ENCODE measurements at regions not wholly inside any gene's neighbourhood (a gene's known extent, or its start where the extent isn't known, plus 50 kb on each side); places are given as distances from the start of the nearest gene placed in this dataset.

GRCh38 chr14:101627915-101628262, 66.6 kb downstream of the DIO3 start (continued):
- TF ChIP-seq, protein P1, sequence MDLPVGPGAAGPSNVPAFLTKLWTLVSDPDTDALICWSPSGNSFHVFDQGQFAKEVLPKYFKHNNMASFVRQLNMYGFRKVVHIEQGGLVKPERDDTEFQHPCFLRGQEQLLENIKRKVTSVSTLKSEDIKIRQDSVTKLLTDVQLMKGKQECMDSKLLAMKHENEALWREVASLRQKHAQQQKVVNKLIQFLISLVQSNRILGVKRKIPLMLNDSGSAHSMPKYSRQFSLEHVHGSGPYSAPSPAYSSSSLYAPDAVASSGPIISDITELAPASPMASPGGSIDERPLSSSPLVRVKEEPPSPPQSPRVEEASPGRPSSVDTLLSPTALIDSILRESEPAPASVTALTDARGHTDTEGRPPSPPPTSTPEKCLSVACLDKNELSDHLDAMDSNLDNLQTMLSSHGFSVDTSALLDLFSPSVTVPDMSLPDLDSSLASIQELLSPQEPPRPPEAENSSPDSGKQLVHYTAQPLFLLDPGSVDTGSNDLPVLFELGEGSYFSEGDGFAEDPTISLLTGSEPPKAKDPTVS (IDR thresholded peaks at IDR 0.05; ENCODE audit: low read depth, low read length) = no peak
- no peak for TF ChIP-seq ESRRA (IDR thresholded peaks at IDR 0.05; ENCODE audit: low read length)
- no peak for TF ChIP-seq EGR1 (IDR thresholded peaks at IDR 0.05; ENCODE audit: borderline replicate concordance in 1 of 2, low read depth in 2 of 2, low read length in 2 of 2)
- no peak for TF ChIP-seq E4F1 (IDR thresholded peaks at IDR 0.05; ENCODE audit: borderline replicate concordance, partially characterized antibody)

DNA sequence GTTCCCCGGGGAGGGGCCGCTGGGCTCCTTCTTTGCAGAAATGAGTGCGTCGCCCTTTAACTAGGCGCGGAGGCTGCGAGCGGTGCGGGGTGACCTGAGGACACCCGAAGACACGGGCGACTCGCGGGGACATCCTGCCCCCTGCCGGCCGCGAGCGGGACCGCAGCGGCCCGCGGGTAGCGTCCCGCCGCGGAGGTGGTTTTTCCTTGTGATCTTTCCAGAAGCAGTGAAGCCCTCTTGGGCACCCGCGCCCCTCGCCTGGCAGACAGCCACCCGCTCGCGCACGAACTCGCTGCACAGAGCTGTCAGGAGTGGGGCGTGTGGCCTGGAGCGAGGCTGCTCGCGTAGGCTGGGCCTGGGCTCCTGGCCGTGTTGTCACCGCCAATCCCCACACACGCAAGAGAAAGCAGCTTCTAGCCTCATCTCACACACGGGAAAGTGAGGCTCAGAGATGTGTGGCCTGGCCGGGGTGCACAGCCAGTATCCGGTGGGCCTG, 67.2 kb downstream of the DIO3 start:
- BruUV-seq (replicated peaks) = no TSS peak
- intact Hi-C loops (cut with micrococcal nuclease; ENCODE audit: unreplicated experiment) (loop anchor here (1.0 to 10.0 kb wide), 2 partner anchors 777 to 1244 kb away; no protein-coding TSS in a partner anchor), in situ Hi-C loops (cut with MboI) (loop anchor here (5.0 kb wide), 1 partner anchor 1246 kb away; no protein-coding TSS in a partner anchor)
- H3K79me2 ChIP-seq (ENCODE audit: control insufficient read depth, insufficient read depth, low read length) = no peaks in the 10 kb centered on the region
- H3K4me3 ChIP-seq = no peak overlapping the region
- no peak overlapping the region for H3K9ac ChIP-seq (ENCODE audit: control insufficient read depth, insufficient read depth, low read length)
- H4K20me1 ChIP-seq (ENCODE audit: control insufficient read depth, insufficient read depth) = no peaks in the 10 kb centered on the region
- no peaks in the 10 kb centered on the region; a peak in 2 of 4 replicates for H3K27me3 ChIP-seq (replicated peaks in 1 of 2; ENCODE audit: control insufficient read depth in 2 of 2, insufficient read depth in 2 of 2, low read length in 1 of 2)
- no peak overlapping the region for H3K27ac ChIP-seq (ENCODE audit: control insufficient read depth, insufficient read depth)
- DNase-seq (ENCODE audit: low read depth, low spot score) (no peak), ATAC-seq (peak; percentile 96), FAIRE-seq (peak; percentile 18)
- no peaks in the 10 kb centered on the region for H3K4me1 ChIP-seq (ENCODE audit: control insufficient read depth, insufficient read depth, low read length)
- no peaks in the 10 kb centered on the region for H3K36me3 ChIP-seq (ENCODE audit: control insufficient read depth in 2 of 2, insufficient read depth in 2 of 2, low read length in 1 of 2)
- CTCF ChIA-PET = no interaction called here
- POLR2A ChIA-PET = no interaction called here
- RAD21 ChIA-PET (ENCODE audit: unreplicated experiment) = no interaction called here
- H2AFZ ChIP-seq (ENCODE audit: control insufficient read depth, low read depth, low read length) = no peak overlapping the region
- SMC1A ChIA-PET (ENCODE audit: uncharacterized antibody, unreplicated experiment) = interaction anchor here (1.2 kb wide), 1 partner anchor 970 kb away, joined by 3 read pairs; no protein-coding TSS in a partner anchor
- under 1% methylated on average over 44 of the region's 44 CpGs for WGBS (ENCODE audit: insufficient coverage, insufficient replicate concordance, low lambda C conversion rate, missing lambda C conversion rate)
- no peak overlapping the region for H3K4me2 ChIP-seq (ENCODE audit: control insufficient read depth, insufficient read depth)
- H3K9me3 ChIP-seq (replicated peaks; ENCODE audit: control insufficient read depth, insufficient read depth, low read length) = no peaks in the 10 kb centered on the region
- TF ChIP-seq, protein P1 (IDR thresholded peaks at IDR 0.05; ENCODE audit: low read depth, low read length) = no peak
- TF ChIP-seq MLLT1 (IDR thresholded peaks at IDR 0.05) = no peak
- peak; percentile 76 for TF ChIP-seq RAD21 (IDR thresholded peaks at IDR 0.05; ENCODE audit: insufficient read depth, low read depth, low read length)
- no peak for TF ChIP-seq ZNF622 (IDR thresholded peaks at IDR 0.05)
- TF ChIP-seq CHD4 (IDR thresholded peaks at IDR 0.05) = no peak
- TF ChIP-seq, protein P2, sequence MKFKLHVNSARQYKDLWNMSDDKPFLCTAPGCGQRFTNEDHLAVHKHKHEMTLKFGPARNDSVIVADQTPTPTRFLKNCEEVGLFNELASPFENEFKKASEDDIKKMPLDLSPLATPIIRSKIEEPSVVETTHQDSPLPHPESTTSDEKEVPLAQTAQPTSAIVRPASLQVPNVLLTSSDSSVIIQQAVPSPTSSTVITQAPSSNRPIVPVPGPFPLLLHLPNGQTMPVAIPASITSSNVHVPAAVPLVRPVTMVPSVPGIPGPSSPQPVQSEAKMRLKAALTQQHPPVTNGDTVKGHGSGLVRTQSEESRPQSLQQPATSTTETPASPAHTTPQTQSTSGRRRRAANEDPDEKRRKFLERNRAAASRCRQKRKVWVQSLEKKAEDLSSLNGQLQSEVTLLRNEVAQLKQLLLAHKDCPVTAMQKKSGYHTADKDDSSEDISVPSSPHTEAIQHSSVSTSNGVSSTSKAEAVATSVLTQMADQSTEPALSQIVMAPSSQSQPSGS (IDR thresholded peaks at IDR 0.05; ENCODE audit: low read length) = no peak

Data from GM12878 (cell line).